OCI-LY3 (cell line): ENCODE measurements at regions not wholly inside any gene's neighbourhood (a gene's known extent, or its start where the extent isn't known, plus 50 kb on each side); places are given as distances from the start of the nearest gene placed in this dataset.

ENCODE experiments used
- EZH2phosphoT487 ChIP-seq: fragments of 200-600 bp; shearing (Covaris generic); IDR thresholded peaks from 2 replicates; pipeline ENCODE4 v1.6.1; 2018; ENCODE audit warnings: antibody characterized with exemption, mixed run types, low read depth
- TF ChIP-seq, protein P1 (sequence below): fragments of 200-600, 300-600 bp; sonication (generic); IDR thresholded peaks from 2 replicates; pipeline ENCODE4 v1.5.1; 2014; ENCODE audit warnings: antibody characterized with exemption, low read length, low read depth

DNA sequence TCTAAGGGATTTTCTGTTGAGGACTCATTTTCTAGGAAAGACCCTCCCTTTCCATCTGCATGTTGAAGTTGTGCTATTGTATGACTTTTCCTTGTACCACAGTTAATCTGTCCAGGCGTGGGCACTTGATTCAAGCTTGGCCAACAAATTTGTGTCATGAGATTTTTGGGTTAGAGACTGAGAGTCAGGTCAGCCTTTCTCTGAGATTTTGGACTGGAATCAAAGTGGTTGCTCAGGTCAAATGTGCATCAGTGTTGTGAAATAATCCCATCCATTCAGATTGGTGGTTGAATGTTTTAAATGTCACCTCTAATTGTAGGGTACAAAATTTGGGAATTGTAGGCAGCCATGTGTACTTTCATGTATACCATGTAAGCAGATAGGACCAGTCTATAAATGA is 545.2 kb upstream of the IGFBP7 start:
- TF ChIP-seq, protein P1, sequence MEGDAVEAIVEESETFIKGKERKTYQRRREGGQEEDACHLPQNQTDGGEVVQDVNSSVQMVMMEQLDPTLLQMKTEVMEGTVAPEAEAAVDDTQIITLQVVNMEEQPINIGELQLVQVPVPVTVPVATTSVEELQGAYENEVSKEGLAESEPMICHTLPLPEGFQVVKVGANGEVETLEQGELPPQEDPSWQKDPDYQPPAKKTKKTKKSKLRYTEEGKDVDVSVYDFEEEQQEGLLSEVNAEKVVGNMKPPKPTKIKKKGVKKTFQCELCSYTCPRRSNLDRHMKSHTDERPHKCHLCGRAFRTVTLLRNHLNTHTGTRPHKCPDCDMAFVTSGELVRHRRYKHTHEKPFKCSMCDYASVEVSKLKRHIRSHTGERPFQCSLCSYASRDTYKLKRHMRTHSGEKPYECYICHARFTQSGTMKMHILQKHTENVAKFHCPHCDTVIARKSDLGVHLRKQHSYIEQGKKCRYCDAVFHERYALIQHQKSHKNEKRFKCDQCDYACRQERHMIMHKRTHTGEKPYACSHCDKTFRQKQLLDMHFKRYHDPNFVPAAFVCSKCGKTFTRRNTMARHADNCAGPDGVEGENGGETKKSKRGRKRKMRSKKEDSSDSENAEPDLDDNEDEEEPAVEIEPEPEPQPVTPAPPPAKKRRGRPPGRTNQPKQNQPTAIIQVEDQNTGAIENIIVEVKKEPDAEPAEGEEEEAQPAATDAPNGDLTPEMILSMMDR = no peak
- no peak for TF ChIP-seq EZH2phosphoT487
